ENCODE measurements at regions not wholly inside any gene's neighbourhood (a gene's known extent, or its start where the extent isn't known, plus 50 kb on each side); places are given as distances from the start of the nearest gene placed in this dataset.

GRCh38 chr6:156268849-156269248 is 508.3 kb upstream of the ARID1B start:
- no peak overlapping the region for H3K9ac ChIP-seq (ENCODE audit: control insufficient read depth, extremely low read depth, insufficient read depth, low read length)
- no peaks in the 10 kb centered on the region for H3K36me3 ChIP-seq (ENCODE audit: control insufficient read depth in 2 of 2, extremely low read depth in 1 of 2, insufficient read depth in 2 of 2, low read length in 2 of 2)
- dilution Hi-C loops (cut with MboI; ENCODE audit: extremely low pct_ligation_motif_present, low sequenced_read_pairs): no loop called here
- H2AFZ ChIP-seq (ENCODE audit: control insufficient read depth, low read length): no peak overlapping the region
- no peak overlapping the region for H3K27ac ChIP-seq (ENCODE audit: control insufficient read depth, insufficient read depth, low read length)
- H3K9me3 ChIP-seq (ENCODE audit: control insufficient read depth, low read depth, low read length): no peaks in the 10 kb centered on the region
- no peak for TF ChIP-seq EZH2 (IDR thresholded peaks at IDR 0.05; ENCODE audit: low read length)
- TF ChIP-seq, protein P1, sequence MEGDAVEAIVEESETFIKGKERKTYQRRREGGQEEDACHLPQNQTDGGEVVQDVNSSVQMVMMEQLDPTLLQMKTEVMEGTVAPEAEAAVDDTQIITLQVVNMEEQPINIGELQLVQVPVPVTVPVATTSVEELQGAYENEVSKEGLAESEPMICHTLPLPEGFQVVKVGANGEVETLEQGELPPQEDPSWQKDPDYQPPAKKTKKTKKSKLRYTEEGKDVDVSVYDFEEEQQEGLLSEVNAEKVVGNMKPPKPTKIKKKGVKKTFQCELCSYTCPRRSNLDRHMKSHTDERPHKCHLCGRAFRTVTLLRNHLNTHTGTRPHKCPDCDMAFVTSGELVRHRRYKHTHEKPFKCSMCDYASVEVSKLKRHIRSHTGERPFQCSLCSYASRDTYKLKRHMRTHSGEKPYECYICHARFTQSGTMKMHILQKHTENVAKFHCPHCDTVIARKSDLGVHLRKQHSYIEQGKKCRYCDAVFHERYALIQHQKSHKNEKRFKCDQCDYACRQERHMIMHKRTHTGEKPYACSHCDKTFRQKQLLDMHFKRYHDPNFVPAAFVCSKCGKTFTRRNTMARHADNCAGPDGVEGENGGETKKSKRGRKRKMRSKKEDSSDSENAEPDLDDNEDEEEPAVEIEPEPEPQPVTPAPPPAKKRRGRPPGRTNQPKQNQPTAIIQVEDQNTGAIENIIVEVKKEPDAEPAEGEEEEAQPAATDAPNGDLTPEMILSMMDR (optimal IDR thresholded peaks at IDR 0.05 in 1 of 3, IDR thresholded peaks at IDR 0.05 in 1 of 3, conservative IDR thresholded peaks at IDR 0.05 in 1 of 3; ENCODE audit: extremely low read depth in 1 of 3, insufficient read depth in 2 of 3, low read length in 3 of 3): no peak
- no peak overlapping the region for H3K4me3 ChIP-seq (ENCODE audit: control insufficient read depth in 2 of 3, extremely low read depth in 1 of 3, insufficient read depth in 2 of 3, low read depth in 1 of 3, low read length in 3 of 3)
- H3K4me1 ChIP-seq (ENCODE audit: control insufficient read depth, extremely low read depth, insufficient read depth, low read length): no peaks in the 10 kb centered on the region
- H3K9me1 ChIP-seq (ENCODE audit: control insufficient read depth, extremely low read depth, insufficient read depth, low read length): no peaks in the 10 kb centered on the region
- no peaks in the 10 kb centered on the region for H3K27me3 ChIP-seq (ENCODE audit: control insufficient read depth, extremely low read depth, insufficient read depth, low read length)
- no peak overlapping the region for H3K4me2 ChIP-seq (ENCODE audit: control insufficient read depth, extremely low read depth, insufficient read depth, low read depth, low read length)
- H4K20me1 ChIP-seq (ENCODE audit: control insufficient read depth, extremely low read depth, insufficient read depth, low read length): no peaks in the 10 kb centered on the region
- no peak for FAIRE-seq
- no peaks in the 10 kb centered on the region for H3K79me2 ChIP-seq (ENCODE audit: control insufficient read depth, insufficient read depth, low read length)
- DNase-seq (ENCODE audit: low read depth, low spot score): no peak

- no peak for TF ChIP-seq EZH2 (IDR thresholded peaks at IDR 0.05; ENCODE audit: low read length)
- TF ChIP-seq, protein P1 (optimal IDR thresholded peaks at IDR 0.05 in 1 of 3, IDR thresholded peaks at IDR 0.05 in 1 of 3, conservative IDR thresholded peaks at IDR 0.05 in 1 of 3; ENCODE audit: extremely low read depth in 1 of 3, insufficient read depth in 2 of 3, low read length in 3 of 3): no peak
- H3K4me3 ChIP-seq (ENCODE audit: control insufficient read depth in 2 of 3, extremely low read depth in 1 of 3, insufficient read depth in 2 of 3, low read depth in 1 of 3, low read length in 3 of 3): no peak overlapping the region
- no peaks in the 10 kb centered on the region for H4K20me1 ChIP-seq (ENCODE audit: control insufficient read depth, extremely low read depth, insufficient read depth, low read length)
- H3K36me3 ChIP-seq (ENCODE audit: control insufficient read depth in 2 of 2, extremely low read depth in 1 of 2, insufficient read depth in 2 of 2, low read length in 2 of 2): no peaks in the 10 kb centered on the region
- no peaks in the 10 kb centered on the region for H3K27me3 ChIP-seq (ENCODE audit: control insufficient read depth, extremely low read depth, insufficient read depth, low read length)
- no peak overlapping the region for H2AFZ ChIP-seq (ENCODE audit: control insufficient read depth, low read length)
- H3K9ac ChIP-seq (ENCODE audit: control insufficient read depth, extremely low read depth, insufficient read depth, low read length): no peak overlapping the region
- no peak for FAIRE-seq
- no peak overlapping the region for H3K27ac ChIP-seq (ENCODE audit: control insufficient read depth, insufficient read depth, low read length)
- H3K9me1 ChIP-seq (ENCODE audit: control insufficient read depth, extremely low read depth, insufficient read depth, low read length): no peaks in the 10 kb centered on the region
- no peaks in the 10 kb centered on the region for H3K9me3 ChIP-seq (ENCODE audit: control insufficient read depth, low read depth, low read length)
- dilution Hi-C loops (cut with MboI; ENCODE audit: extremely low pct_ligation_motif_present, low sequenced_read_pairs): no loop called here
- DNase-seq (ENCODE audit: low read depth, low spot score): no peak
- no peak overlapping the region for H3K4me2 ChIP-seq (ENCODE audit: control insufficient read depth, extremely low read depth, insufficient read depth, low read depth, low read length)
- no peaks in the 10 kb centered on the region for H3K4me1 ChIP-seq (ENCODE audit: control insufficient read depth, extremely low read depth, insufficient read depth, low read length)
- no peaks in the 10 kb centered on the region for H3K79me2 ChIP-seq (ENCODE audit: control insufficient read depth, insufficient read depth, low read length)
These were observed 515.2 kb upstream of the ARID1B start for GRCh38 chr6:156262014-156262413.

Data from keratinocyte (primary cell).